SU-DHL-6 (cell line): ENCODE measurements at regions not wholly inside any gene's neighbourhood (a gene's known extent, or its start where the extent isn't known, plus 50 kb on each side); places are given as distances from the start of the nearest gene placed in this dataset.

Experiments used
- CTCF ChIP-seq: fragments of 200-600 bp; sonication (generic); IDR thresholded peaks from one replicate; pipeline ENCODE4 v1.5.1; 2017; ENCODE audit warnings: antibody characterized with exemption, mild to moderate bottlenecking, low read length, moderate library complexity; ENCODE audit not compliant: insufficient read depth, poor library complexity, severe bottlenecking
- EZH2phosphoT487 ChIP-seq: fragments of 200-600 bp; sonication (generic), shearing (Covaris generic); conservative IDR thresholded peaks from 2 replicates; pipeline ENCODE4 v1.6.1; 2018; ENCODE audit warnings: mild to moderate bottlenecking, antibody characterized with exemption, low read length, moderate library complexity, mixed read lengths

- TF ChIP-seq CTCF (no peak), EZH2phosphoT487 (no peak)
Measured at GRCh38 chr5:19233573-19233972, 754.4 kb downstream of the CDH18 start.
